Loucy (cell line): ENCODE measurements at regions not wholly inside any gene's neighbourhood (a gene's known extent, or its start where the extent isn't known, plus 50 kb on each side); places are given as distances from the start of the nearest gene placed in this dataset.

ENCODE experiments used
- H2AFZ ChIP-seq: fragments of 200-600 bp; sonication (generic); 2 replicates; pipeline ENCODE4 v1.6.0; 2016; ENCODE audit warnings: antibody characterized with exemption, mild to moderate bottlenecking, low read length, moderate library complexity
- H3F3A ChIP-seq: fragments of 200-600 bp; 2 replicates; pipeline ENCODE4 v1.6.0; 2016; ENCODE audit warnings: antibody characterized with exemption, low read depth, mild to moderate bottlenecking
- H3K27me3 ChIP-seq: fragments of 200-600 bp; sonication (generic); 2 replicates; pipeline ENCODE4 v1.6.1; 2014; ENCODE audit warnings: low read length, mild to moderate bottlenecking; ENCODE audit not compliant: insufficient read depth, poor library complexity, severe bottlenecking
- H3K36me3 ChIP-seq: fragments of 200-600 bp; sonication (generic); 2 replicates; pipeline ENCODE4 v1.6.1; 2016; ENCODE audit warnings: low read length; ENCODE audit not compliant: insufficient read depth
- H3K4me1 ChIP-seq: fragments of 200-600 bp; sonication (generic); 2 replicates; pipeline ENCODE4 v1.5.1; 2014; ENCODE audit warnings: low read length, mild to moderate bottlenecking; ENCODE audit not compliant: insufficient read depth, poor library complexity, severe bottlenecking
- H3K4me2 ChIP-seq: fragments of 200-600 bp; sonication (generic); 2 replicates; pipeline ENCODE4 v1.6.0; 2014; ENCODE audit warnings: antibody characterized with exemption, low read length, low read depth, mild to moderate bottlenecking; ENCODE audit not compliant: poor library complexity, severe bottlenecking
- H3K4me3 ChIP-seq: fragments of 200-600 bp; sonication (generic); 2 replicates; pipeline ENCODE4 v1.5.1; 2014; ENCODE audit warnings: low read length, mild to moderate bottlenecking, mixed read lengths; ENCODE audit not compliant: poor library complexity, severe bottlenecking
- H3K79me2 ChIP-seq: fragments of 200-600 bp; sonication (generic); 2 replicates; pipeline ENCODE4 v1.6.1; 2014; ENCODE audit warnings: low read length; ENCODE audit not compliant: insufficient read depth
- H3K9ac ChIP-seq: fragments of 200-600 bp; sonication (generic); 2 replicates; pipeline ENCODE4 v1.6.0; 2014; ENCODE audit warnings: mild to moderate bottlenecking, low read depth, low read length, moderate library complexity; ENCODE audit not compliant: poor library complexity, severe bottlenecking
- H3K9me2 ChIP-seq: fragments of 200-600 bp; sonication (generic); replicated peaks from 2 replicates; pipeline ENCODE4 v1.6.1; 2016; ENCODE audit warnings: low read depth, low read length, mixed read lengths
- H3K9me3 ChIP-seq: fragments of 200-600 bp; sonication (generic); 2 replicates; pipeline ENCODE4 v1.6.1; 2014; ENCODE audit warnings: mild to moderate bottlenecking, antibody characterized with exemption, low read length, low read depth; ENCODE audit not compliant: insufficient read depth
- H4K20me1 ChIP-seq: fragments of 200-600 bp; sonication (generic); 2 replicates; pipeline ENCODE4 v1.6.0; 2014; ENCODE audit warnings: antibody characterized with exemption, low read length, mild to moderate bottlenecking; ENCODE audit not compliant: insufficient read depth, poor library complexity, severe bottlenecking
- EZH2phosphoT487 ChIP-seq: fragments of 200-600 bp; IDR thresholded peaks from 2 replicates; pipeline ENCODE4 v1.6.1; 2018; ENCODE audit warnings: antibody characterized with exemption, mild to moderate bottlenecking, moderate library complexity, borderline replicate concordance
- TF ChIP-seq, protein P1 (sequence below): fragments of 200-600 bp; sonication (generic); conservative IDR thresholded peaks from 2 replicates; pipeline ENCODE4 v1.5.1; 2014; ENCODE audit warnings: mild to moderate bottlenecking, antibody characterized with exemption, low read length

GRCh38 chr5:86964889-86965288 lies 302.8 kb upstream of the RASA1 start:
- Histone ChIP-seq H3K79me2 (no peaks in the 10 kb centered on the region), H3K36me3 (no peaks in the 10 kb centered on the region), H3K4me2 (no peak overlapping the region), H3K4me3 (no peak overlapping the region), H3K9me2 (no peaks in the 10 kb centered on the region), H3F3A (no peaks in the 10 kb centered on the region), H2AFZ (no peak overlapping the region), H3K9ac (no peak overlapping the region), H4K20me1 (no peaks in the 10 kb centered on the region), H3K9me3 (no peaks in the 10 kb centered on the region), H3K27me3 (no peaks in the 10 kb centered on the region), H3K4me1 (no peaks in the 10 kb centered on the region)
- TF ChIP-seq EZH2phosphoT487, result no peak
- TF ChIP-seq, protein P1, sequence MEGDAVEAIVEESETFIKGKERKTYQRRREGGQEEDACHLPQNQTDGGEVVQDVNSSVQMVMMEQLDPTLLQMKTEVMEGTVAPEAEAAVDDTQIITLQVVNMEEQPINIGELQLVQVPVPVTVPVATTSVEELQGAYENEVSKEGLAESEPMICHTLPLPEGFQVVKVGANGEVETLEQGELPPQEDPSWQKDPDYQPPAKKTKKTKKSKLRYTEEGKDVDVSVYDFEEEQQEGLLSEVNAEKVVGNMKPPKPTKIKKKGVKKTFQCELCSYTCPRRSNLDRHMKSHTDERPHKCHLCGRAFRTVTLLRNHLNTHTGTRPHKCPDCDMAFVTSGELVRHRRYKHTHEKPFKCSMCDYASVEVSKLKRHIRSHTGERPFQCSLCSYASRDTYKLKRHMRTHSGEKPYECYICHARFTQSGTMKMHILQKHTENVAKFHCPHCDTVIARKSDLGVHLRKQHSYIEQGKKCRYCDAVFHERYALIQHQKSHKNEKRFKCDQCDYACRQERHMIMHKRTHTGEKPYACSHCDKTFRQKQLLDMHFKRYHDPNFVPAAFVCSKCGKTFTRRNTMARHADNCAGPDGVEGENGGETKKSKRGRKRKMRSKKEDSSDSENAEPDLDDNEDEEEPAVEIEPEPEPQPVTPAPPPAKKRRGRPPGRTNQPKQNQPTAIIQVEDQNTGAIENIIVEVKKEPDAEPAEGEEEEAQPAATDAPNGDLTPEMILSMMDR, result no peak

DNA sequence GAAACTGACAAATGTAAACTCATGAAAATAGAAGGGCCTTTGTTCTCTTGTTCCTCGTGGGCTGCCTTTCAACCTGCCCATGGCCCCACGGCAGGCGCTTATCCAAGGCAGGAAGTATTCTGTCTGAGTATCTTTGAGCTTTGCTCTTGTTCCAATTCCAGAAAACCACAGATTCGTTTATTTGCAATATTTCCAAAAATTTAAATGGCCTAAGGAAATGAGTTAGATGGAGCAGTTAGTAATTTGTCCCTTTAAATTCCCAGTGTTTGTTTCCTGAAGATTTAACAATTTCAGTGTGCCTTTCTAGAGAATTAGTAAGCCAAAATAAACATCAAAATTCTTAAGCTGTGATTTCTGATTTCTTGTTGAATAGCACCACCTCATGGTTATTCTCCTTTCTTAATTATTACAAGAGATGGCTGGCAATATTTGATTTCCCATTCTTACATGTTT lies 299.4 kb upstream of the RASA1 start:
- Histone ChIP-seq H3K9me3 (no peaks in the 10 kb centered on the region), H3K9ac (no peak overlapping the region), H3F3A (no peaks in the 10 kb centered on the region), H3K27me3 (no peaks in the 10 kb centered on the region), H4K20me1 (no peaks in the 10 kb centered on the region), H3K36me3 (no peaks in the 10 kb centered on the region), H3K4me3 (no peak overlapping the region), H3K4me2 (no peak overlapping the region), H3K79me2 (no peaks in the 10 kb centered on the region), H2AFZ (no peak overlapping the region), H3K4me1 (no peaks in the 10 kb centered on the region), H3K9me2 (no peaks in the 10 kb centered on the region)
- TF ChIP-seq EZH2phosphoT487, result no peak
- TF ChIP-seq, protein P1, result peak; percentile 73

DNA sequence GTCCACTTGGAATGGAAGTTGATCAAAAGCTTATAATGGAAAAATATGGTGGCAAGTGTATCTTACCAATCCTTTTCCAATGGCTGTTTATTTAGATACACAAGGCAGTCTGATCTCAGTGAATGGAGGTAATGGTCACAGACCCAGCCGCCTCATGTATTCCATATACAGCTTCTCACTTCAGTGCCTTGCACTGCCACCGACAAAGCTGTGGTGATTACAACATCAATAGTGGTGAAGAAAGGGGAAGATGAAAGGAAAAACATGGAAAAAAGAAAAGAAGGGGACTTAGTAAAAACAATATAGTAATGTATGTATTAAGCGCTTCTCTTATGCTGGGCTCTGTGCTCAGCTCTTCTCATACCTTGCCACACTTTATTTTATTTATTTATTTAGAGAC lies 297.3 kb upstream of the RASA1 start:
- H3F3A ChIP-seq, result no peaks in the 10 kb centered on the region
- peaks cover 3% of the 10 kb centered on the region for H3K4me1 ChIP-seq
- H3K4me2 ChIP-seq, result no peak overlapping the region
- no peaks in the 10 kb centered on the region for H3K79me2 ChIP-seq
- TF ChIP-seq, protein P1, result no peak
- no peak for TF ChIP-seq EZH2phosphoT487
- no peak overlapping the region for H2AFZ ChIP-seq
- H3K36me3 ChIP-seq, result no peaks in the 10 kb centered on the region
- no peak overlapping the region for H3K9ac ChIP-seq
- H4K20me1 ChIP-seq, result no peaks in the 10 kb centered on the region
- H3K9me2 ChIP-seq, result no peaks in the 10 kb centered on the region
- H3K4me3 ChIP-seq, result no peak overlapping the region
- H3K9me3 ChIP-seq, result no peaks in the 10 kb centered on the region
- H3K27me3 ChIP-seq, result no peaks in the 10 kb centered on the region
